ENCODE measurements at regions not wholly inside any gene's neighbourhood (a gene's known extent, or its start where the extent isn't known, plus 50 kb on each side); places are given as distances from the start of the nearest gene placed in this dataset.

- TF ChIP-seq CTCF (IDR thresholded peaks at IDR 0.05) (no peak), POLR2AphosphoS5 (IDR thresholded peaks at IDR 0.05) (no peak), POLR2A (IDR thresholded peaks at IDR 0.05) (no peak)
Observed at GRCh38 chr1:163824006-163824405, 502.3 kb downstream of the NUF2 start.
